Prostate gland (tissue), 2 donors: ENCODE measurements at regions not wholly inside any gene's neighbourhood (a gene's known extent, or its start where the extent isn't known, plus 50 kb on each side); places are given as distances from the start of the nearest gene placed in this dataset.

Experiments
- DNase-seq: peaks from one replicate; pipeline ENCODE4 v3.0.0-alpha.2; 2019; ENCODE audit warnings: low spot score
- H3K27ac ChIP-seq, 2 donors: fragments of 200-600 bp; sonication (generic); 2 replicates each; pipeline ENCODE4 v1.5.1; 2017 to 2019
- H3K27me3 ChIP-seq: fragments of 200-600 bp; sonication (generic); replicated peaks from 2 replicates; pipeline ENCODE4 v1.5.1; 2019; ENCODE audit not compliant: insufficient read depth
- H3K36me3 ChIP-seq, 2 donors: fragments of 200-600 bp; sonication (generic); 1 replicate in 1 of 2; 2 replicates in 1 of 2; pipeline versions ENCODE4 v1.5.1 to v1.8.1; 2017 to 2019
- H3K4me1 ChIP-seq: fragments of 200-600 bp; sonication (generic); replicated peaks from 2 replicates; pipeline ENCODE4 v1.5.1; 2019
- H3K4me3 ChIP-seq, 2 donors: fragments of 200-600 bp; sonication (generic); 2 replicates each; pipeline ENCODE4 v1.5.1; 2017 to 2019
- H3K9me3 ChIP-seq: fragments of 200-600 bp; sonication (generic); 2 replicates; pipeline ENCODE4 v1.5.1; 2017
- CTCF ChIP-seq, 4 experiments: fragments of 200-600 bp in 2 of 4; fragments of 450-650 bp in 2 of 4; sonication (generic) in 2 of 4; IDR thresholded peaks; 1 replicate in 3 of 4; 2 replicates in 1 of 4; pipeline ENCODE4 v1.5.1; 2016 to 2019; ENCODE audit warnings: antibody characterized with exemption in 4 of 4, mild to moderate bottlenecking in 2 of 4, moderate library complexity in 2 of 4
- POLR2A ChIP-seq: fragments of 450-650 bp; IDR thresholded peaks from one replicate; pipeline ENCODE4 v1.6.1; 2016; ENCODE audit warnings: antibody characterized with exemption, mild to moderate bottlenecking
- POLR2AphosphoS5 ChIP-seq: sonication (generic); formaldehyde crosslinking; IDR thresholded peaks from one replicate; pipeline ENCODE4 v1.6.1; 2017; ENCODE audit warnings: antibody characterized with exemption
- WGBS: methylation state at CpG from one replicate; pipeline ENCODE4 v1.1.5; 2018; 5-methylcytosine and 5-hydroxymethylcytosine counted together
- intact Hi-C: fragments of 100-400 bp; cut with DNase I; formaldehyde crosslinking; loops from one replicate; pipeline ENCODE4 v1.14.2; 2022

- Histone ChIP-seq H3K4me3 (no peak overlapping the region), H3K36me3 (no peaks in the 10 kb centered on the region), H3K27me3 (no peaks in the 10 kb centered on the region), H3K27ac (no peak overlapping the region), H3K4me1 (no peaks in the 10 kb centered on the region), H3K9me3 (no peaks in the 10 kb centered on the region)
- WGBS = 62% methylated on average over 3 of the region's 3 CpGs
- DNase-seq = no peak
- TF ChIP-seq CTCF (IDR thresholded peaks at IDR 0.05) (no peak), POLR2A (no peak), POLR2AphosphoS5 (no peak)
- intact Hi-C loops = no loop called here
Measured at GRCh38 chr3:104291437-104291851, 1075.3 kb upstream of the ALCAM start.

GRCh38 chr3:104291878-104292277, 1074.8 kb upstream of the ALCAM start:
- H3K27me3 ChIP-seq = no peaks in the 10 kb centered on the region
- no peak for TF ChIP-seq POLR2AphosphoS5
- no peak for TF ChIP-seq CTCF (IDR thresholded peaks at IDR 0.05)
- TF ChIP-seq POLR2A = no peak
- H3K4me3 ChIP-seq = no peak overlapping the region
- no peaks in the 10 kb centered on the region for H3K36me3 ChIP-seq
- H3K9me3 ChIP-seq = no peaks in the 10 kb centered on the region
- 66% methylated on average over 2 of the region's 2 CpGs for WGBS
- no peak for DNase-seq
- H3K4me1 ChIP-seq = no peaks in the 10 kb centered on the region
- intact Hi-C loops = no loop called here
- H3K27ac ChIP-seq = no peak overlapping the region

DNA sequence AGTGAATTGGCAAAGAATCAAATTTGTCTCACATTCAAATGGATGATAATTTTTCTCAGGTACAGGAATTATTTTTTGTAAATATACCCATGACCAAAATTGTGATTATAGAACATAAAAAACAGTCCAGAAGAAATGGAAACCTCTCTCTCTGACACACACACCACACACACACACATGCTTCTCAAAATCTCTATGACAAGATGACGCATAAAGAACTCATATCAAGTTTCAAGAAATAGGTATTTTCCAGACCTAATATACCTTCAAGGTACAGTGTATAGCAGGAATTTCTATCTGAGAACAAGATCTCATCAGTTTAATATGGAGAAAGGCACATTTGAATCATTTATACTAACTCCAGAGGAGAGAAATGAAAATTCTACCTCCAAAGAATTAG, 1069.1 kb upstream of the ALCAM start:
- no peak for DNase-seq
- H3K36me3 ChIP-seq = no peaks in the 10 kb centered on the region
- intact Hi-C loops = no loop called here
- TF ChIP-seq POLR2A (no peak), CTCF (IDR thresholded peaks at IDR 0.05) (no peak), POLR2AphosphoS5 (no peak)
- H3K4me3 ChIP-seq = no peak overlapping the region
- no peaks in the 10 kb centered on the region for H3K4me1 ChIP-seq
- no peaks in the 10 kb centered on the region for H3K27me3 ChIP-seq
- no peaks in the 10 kb centered on the region for H3K9me3 ChIP-seq
- 83% methylated on average over 1 of the region's 1 CpG for WGBS
- H3K27ac ChIP-seq = no peak overlapping the region

- 42% methylated on average over 2 of the region's 2 CpGs for WGBS
- H3K36me3 ChIP-seq = no peaks in the 10 kb centered on the region
- H3K27me3 ChIP-seq = no peaks in the 10 kb centered on the region
- no peak for DNase-seq
- intact Hi-C loops = no loop called here
- no peaks in the 10 kb centered on the region for H3K9me3 ChIP-seq
- H3K27ac ChIP-seq = no peak overlapping the region
- TF ChIP-seq CTCF (IDR thresholded peaks at IDR 0.05) = no peak
- TF ChIP-seq POLR2AphosphoS5 = no peak
- no peak for TF ChIP-seq POLR2A
- H3K4me3 ChIP-seq = no peak overlapping the region
- H3K4me1 ChIP-seq = no peaks in the 10 kb centered on the region
Measured at GRCh38 chr3:104298662-104299061, 1068.0 kb upstream of the ALCAM start.

GRCh38 chr3:104316118-104316517, 1050.6 kb upstream of the ALCAM start:
- H3K36me3 ChIP-seq = no peaks in the 10 kb centered on the region
- no peak overlapping the region for H3K4me3 ChIP-seq
- intact Hi-C loops = no loop called here
- TF ChIP-seq POLR2AphosphoS5 (no peak), POLR2A (no peak), CTCF (IDR thresholded peaks at IDR 0.05) (no peak)
- DNase-seq = no peak
- WGBS = 78% methylated on average over 1 of the region's 1 CpG
- no peaks in the 10 kb centered on the region for H3K27me3 ChIP-seq
- H3K9me3 ChIP-seq = no peaks in the 10 kb centered on the region
- H3K27ac ChIP-seq = no peak overlapping the region
- H3K4me1 ChIP-seq = no peaks in the 10 kb centered on the region
